ENCODE measurements at regions not wholly inside any gene's neighbourhood (a gene's known extent, or its start where the extent isn't known, plus 50 kb on each side); places are given as distances from the start of the nearest gene placed in this dataset.
"Not testable (repeated sequence)": the region's sequence is repeated elsewhere in the genome, so short reads cannot be mapped to it uniquely, and the experiment has no call there.

DNA sequence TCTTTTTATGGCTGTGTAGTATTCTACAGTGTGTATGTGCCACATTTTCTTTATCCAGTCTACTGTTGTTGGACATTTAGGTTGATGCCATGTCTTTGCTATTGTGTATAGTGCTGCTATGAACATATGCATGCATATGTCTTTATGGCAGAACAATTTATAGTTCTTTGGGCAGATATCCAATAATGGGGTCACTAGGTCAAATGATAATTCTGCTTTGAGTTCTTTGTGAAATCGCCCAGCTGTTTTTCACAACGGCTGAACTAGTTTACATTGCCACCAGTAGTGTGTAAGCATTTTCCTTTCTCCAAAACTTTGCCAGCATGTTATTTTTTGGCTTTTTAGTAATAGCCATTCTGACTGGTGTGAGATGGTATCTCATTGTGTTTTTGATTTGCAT lies 214.8 kb upstream of the TMEM229A start:
- no peaks in the 10 kb centered on the region for H3K4me1 ChIP-seq
- intact Hi-C loops (cut with DNase I) = loop anchor here in 1 of 10 donors (10.0 kb wide), 1 partner anchor 263 kb away; no protein-coding TSS in a partner anchor
- H3K9me3 ChIP-seq = no peaks in the 10 kb centered on the region
- H3K27ac ChIP-seq = no peak overlapping the region
- H3K36me3 ChIP-seq = no peaks in the 10 kb centered on the region
- no peaks in the 10 kb centered on the region for H3K27me3 ChIP-seq
- DNase-seq (no peak), ATAC-seq (no peak)
- TF ChIP-seq, protein P1, sequence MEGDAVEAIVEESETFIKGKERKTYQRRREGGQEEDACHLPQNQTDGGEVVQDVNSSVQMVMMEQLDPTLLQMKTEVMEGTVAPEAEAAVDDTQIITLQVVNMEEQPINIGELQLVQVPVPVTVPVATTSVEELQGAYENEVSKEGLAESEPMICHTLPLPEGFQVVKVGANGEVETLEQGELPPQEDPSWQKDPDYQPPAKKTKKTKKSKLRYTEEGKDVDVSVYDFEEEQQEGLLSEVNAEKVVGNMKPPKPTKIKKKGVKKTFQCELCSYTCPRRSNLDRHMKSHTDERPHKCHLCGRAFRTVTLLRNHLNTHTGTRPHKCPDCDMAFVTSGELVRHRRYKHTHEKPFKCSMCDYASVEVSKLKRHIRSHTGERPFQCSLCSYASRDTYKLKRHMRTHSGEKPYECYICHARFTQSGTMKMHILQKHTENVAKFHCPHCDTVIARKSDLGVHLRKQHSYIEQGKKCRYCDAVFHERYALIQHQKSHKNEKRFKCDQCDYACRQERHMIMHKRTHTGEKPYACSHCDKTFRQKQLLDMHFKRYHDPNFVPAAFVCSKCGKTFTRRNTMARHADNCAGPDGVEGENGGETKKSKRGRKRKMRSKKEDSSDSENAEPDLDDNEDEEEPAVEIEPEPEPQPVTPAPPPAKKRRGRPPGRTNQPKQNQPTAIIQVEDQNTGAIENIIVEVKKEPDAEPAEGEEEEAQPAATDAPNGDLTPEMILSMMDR (IDR thresholded peaks at IDR 0.05) = no peak
- no peak for TF ChIP-seq POLR2A (IDR thresholded peaks at IDR 0.05)
- 39 to 63% (median 53%) methylated on average over 2 of the region's 2 CpGs for WGBS, 4 donors
- no peak overlapping the region for H3K4me3 ChIP-seq

DNA sequence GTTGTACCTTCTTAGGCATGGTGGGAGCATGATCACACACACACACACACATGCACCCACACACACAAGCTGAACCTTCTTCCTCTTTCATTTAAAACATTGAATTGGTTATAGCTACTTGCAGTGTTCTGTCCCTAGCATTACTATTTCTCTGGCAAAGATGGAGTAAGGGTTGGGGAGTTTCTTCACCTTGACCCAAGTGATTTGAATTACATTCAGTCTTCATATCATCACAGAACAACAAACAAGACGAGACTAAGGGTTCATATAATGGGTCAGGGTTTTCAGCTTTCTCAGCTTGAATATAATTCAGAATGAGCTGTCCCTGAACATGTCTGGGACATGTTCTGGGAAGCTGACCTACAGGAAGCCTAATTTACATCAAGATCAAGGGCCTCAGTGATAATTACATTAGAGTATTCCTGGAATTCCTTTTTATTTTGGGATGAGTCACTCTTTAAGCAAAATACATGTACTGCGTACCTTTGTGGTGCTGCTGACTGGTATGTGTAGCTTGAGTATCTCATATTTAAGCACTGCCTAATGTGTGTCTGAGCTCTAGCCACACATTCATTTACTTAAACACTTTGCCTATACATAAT lies 213.5 kb upstream of the TMEM229A start:
- H3K27ac ChIP-seq = no peak overlapping the region
- no peaks in the 10 kb centered on the region for H3K4me1 ChIP-seq
- H3K9me3 ChIP-seq = no peaks in the 10 kb centered on the region
- H3K4me3 ChIP-seq = no peak overlapping the region
- TF ChIP-seq, protein P1 (IDR thresholded peaks at IDR 0.05) = no peak
- TF ChIP-seq POLR2A (IDR thresholded peaks at IDR 0.05) = no peak
- H3K36me3 ChIP-seq = no peaks in the 10 kb centered on the region
- intact Hi-C loops (cut with DNase I) = loop anchor here in 1 of 10 donors (10.0 kb wide), 1 partner anchor 262 kb away; no protein-coding TSS in a partner anchor
- 61 to 78% (median 70%) methylated on average over 2 of the region's 2 CpGs for WGBS, 4 donors
- no peak for DNase-seq
- no peaks in the 10 kb centered on the region for H3K27me3 ChIP-seq
- no peak for ATAC-seq

DNA sequence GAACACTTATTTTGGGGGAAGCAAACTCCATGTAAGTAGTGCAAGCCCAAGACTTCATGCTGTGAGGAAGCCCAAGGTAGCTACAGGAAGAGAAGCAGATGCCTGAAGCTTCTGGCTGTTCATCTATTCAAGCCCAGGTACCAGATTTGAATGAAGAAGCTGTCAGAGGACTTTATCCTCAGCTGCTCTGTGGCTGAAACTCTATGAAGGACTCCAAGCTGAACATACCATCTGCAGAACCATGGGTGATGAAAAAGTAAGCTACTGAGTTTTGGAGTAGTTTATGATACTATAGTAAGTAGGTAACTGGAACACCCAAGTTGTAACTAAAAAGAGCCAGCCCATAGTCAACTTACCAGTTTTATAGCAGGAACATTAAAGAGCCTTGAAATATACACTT lies 211.6 kb upstream of the TMEM229A start:
- H3K27ac ChIP-seq, ATAC-seq, H3K27me3 ChIP-seq, H3K4me1 ChIP-seq, H3K36me3 ChIP-seq, H3K9me3 ChIP-seq, H3K4me3 ChIP-seq, DNase-seq: not testable (repeated sequence)
- intact Hi-C loops (cut with DNase I) = loop anchor here in 1 of 10 donors (10.0 kb wide), 1 partner anchor 260 kb away; no protein-coding TSS in a partner anchor

DNA sequence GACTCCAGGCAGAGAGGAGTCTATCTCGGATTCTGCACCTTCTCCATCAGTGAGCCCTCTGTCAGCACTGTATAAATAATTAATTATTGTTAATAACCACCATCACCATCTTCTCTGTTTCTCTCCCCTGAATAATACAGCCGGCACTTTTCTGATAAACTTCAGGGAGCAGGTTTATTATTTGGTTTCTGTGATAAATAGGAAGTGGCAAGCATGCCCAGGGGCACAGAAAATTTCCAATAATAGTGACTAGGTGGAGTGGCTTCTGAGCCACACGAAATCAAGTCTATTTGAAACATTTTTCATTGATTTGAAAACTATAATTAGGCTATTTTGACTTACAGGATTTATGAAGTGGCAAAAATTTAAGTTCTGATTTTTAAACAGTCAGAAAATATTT lies 186.8 kb upstream of the TMEM229A start:
- H3K9me3 ChIP-seq = peaks cover 0 to 3% (median 0%) of the 10 kb centered on the region in 12 donors
- no peaks in the 10 kb centered on the region for H3K27me3 ChIP-seq
- H3K4me3 ChIP-seq = no peak overlapping the region
- TF ChIP-seq, protein P1 (IDR thresholded peaks at IDR 0.05) = no peak
- no peak for TF ChIP-seq POLR2A (IDR thresholded peaks at IDR 0.05)
- intact Hi-C loops (cut with DNase I) = no loop called here
- WGBS, 4 donors = 44 to 66% (median 49%) methylated on average over 3 of the region's 3 CpGs
- no peak for ATAC-seq
- no peak overlapping the region for H3K27ac ChIP-seq
- DNase-seq = no peak
- no peaks in the 10 kb centered on the region for H3K4me1 ChIP-seq
- no peaks in the 10 kb centered on the region for H3K36me3 ChIP-seq

DNA sequence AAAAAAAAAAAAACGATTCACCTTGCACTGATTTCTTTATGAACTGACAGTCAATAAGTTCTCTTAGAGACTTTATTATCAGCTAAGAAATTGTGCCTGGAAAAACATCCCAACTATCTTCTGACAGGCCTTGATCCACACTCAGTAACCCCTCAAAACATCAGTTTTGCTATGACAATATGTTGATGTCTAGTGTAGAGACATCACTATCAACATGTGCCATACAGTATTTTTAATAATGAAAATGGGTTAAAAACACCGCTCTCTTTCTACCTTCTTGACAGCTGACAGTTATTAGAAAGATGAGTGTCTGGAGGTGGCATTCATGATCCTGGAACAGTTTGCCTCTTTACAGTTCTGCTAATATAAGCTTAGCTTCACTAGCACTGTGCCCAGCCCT lies 175.8 kb upstream of the TMEM229A start:
- H3K27ac ChIP-seq = no peak overlapping the region
- TF ChIP-seq POLR2A (IDR thresholded peaks at IDR 0.05) = no peak
- TF ChIP-seq, protein P1 (IDR thresholded peaks at IDR 0.05) = no peak
- intact Hi-C loops (cut with DNase I) = no loop called here
- H3K9me3 ChIP-seq = no peaks in the 10 kb centered on the region
- no peaks in the 10 kb centered on the region for H3K36me3 ChIP-seq
- 62 to 77% (median 68%) methylated on average over 2 of the region's 2 CpGs for WGBS, 4 donors
- no peak for DNase-seq
- ATAC-seq = no peak
- no peak overlapping the region for H3K4me3 ChIP-seq
- no peaks in the 10 kb centered on the region for H3K27me3 ChIP-seq
- no peaks in the 10 kb centered on the region for H3K4me1 ChIP-seq
